ENCODE measurements at regions not wholly inside any gene's neighbourhood (a gene's known extent, or its start where the extent isn't known, plus 50 kb on each side); places are given as distances from the start of the nearest gene placed in this dataset.
"Not testable (repeated sequence)": the region's sequence is repeated elsewhere in the genome, so short reads cannot be mapped to it uniquely, and the experiment has no call there.

DNA sequence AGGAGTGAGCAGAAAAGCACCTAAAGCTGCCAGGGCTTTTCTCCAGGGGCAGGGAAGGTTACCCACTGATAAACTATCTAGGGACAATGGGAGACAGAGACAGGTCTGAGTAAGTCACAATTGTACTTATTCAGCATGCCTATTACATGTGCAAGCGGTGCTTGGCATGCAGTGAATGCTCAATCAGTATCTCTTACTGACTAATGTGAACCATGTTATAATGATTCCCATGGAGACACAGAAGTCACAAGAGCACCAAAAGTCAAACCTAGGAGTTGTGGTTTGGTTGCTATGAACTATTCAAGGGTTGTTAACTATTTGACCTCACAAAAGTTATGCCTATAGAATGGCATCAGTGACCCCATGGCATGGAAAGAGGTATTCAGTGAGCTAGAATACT lies 50.0 kb upstream of the RASGRP1 start:
- no peak for DNase-seq

DNA sequence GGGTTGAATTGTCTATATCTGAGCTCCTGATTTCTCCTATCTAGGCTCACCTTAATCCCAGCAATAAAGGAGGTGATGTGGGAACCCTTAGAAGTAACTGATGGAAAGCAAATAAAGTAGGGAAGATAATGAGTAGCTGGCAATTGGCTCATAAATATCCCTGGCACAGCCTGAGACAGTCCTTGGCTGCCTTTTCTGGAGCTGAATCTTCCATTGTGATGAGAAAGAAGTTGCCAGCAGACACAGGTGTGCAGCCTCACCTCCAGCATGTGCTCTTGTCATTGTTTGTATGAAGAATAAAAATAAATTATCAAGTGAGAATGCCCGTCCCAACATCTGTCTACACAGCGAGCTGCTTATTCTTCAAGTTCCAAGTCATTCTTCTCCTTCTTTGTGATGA lies 53.2 kb upstream of the RASGRP1 start:
- DNase-seq, result no peak

DNA sequence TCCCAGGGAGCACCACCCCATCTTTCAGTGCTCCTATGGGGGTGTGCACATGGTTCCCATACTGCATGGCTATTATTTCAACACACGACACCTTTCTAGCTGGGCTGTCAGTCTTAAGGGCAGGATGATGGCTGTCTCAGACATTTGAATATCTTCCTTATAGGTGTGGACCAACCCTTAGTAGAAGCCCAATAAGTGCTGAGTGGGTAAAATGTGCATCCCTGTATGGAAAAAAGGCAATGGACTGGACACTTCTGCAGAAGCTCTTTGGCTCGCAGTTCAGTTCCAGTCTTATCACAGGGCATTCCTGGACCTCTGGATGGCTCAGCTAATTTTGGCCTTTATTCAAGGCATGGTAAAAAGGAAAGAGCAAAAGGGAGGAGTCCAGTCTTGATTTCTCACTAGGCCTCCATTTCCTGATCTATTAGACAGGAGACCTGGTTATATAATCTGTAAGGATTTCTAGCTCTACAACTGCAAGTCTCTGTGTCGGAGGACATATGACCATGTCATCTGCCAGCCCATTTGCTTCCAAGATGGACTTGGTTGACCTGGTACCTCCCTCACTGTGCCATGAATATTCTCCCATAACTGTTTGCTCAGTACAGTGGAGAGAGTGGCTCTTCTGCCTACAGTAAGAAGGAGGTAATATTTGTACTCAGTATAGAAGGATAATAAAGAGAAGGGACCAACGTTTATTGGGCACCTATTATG lies 53.8 kb upstream of the RASGRP1 start:
- no peak for DNase-seq

DNA sequence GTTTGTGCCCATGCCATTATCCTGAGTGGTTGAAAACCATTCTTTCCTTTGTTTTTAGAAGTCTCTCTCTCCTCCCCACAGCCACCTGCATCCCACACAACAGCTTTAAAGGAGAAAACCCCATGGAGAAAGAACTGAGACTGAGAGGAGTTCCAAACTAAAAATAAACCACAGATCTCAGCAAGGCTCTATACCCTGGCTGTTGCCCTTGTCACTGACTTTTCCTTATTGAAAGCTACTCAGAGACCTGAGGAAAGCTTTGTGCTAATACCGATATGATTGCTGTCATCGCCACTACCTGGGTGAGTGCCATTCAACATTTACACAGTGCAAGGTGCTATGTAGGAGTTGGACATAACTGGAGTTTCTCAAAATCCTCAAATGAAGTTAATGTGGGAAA lies 55.5 kb upstream of the RASGRP1 start:
- no peak for DNase-seq

DNA sequence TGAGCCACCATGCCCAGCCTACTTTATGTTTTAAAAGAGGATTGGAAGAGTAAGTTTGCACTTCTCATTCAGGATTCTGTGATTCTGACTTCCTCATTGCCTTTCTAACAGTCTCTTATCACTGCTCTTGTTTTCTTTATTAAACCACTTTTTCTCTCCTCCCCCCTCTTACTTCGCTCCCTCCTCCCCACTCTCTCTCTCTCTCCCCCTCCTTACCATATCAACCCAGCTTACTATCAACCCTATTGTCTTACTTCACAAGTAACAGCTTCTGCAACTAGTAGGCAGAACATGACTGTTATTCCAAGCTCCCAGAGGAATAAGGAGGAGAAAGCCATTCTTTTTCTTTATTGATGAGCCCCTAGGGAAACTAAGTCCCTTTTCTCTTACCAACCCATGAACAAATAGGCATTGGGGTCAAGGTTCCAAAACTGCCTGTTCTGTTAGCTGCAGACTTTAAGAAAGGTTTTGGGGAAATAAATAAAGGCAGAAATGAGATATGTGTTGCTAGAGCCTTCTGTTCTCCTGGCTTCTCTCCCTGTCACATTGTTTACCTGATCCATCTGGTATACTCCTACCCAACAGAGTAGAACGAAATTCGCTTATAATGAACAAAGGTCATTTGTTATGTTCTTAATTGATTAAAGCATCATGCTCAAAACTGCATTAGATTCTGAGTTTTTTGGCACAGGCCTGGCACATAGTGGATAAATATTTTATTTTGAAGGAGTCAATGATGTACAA lies 56.4 kb upstream of the RASGRP1 start:
- DNase-seq, result no peak

DNA sequence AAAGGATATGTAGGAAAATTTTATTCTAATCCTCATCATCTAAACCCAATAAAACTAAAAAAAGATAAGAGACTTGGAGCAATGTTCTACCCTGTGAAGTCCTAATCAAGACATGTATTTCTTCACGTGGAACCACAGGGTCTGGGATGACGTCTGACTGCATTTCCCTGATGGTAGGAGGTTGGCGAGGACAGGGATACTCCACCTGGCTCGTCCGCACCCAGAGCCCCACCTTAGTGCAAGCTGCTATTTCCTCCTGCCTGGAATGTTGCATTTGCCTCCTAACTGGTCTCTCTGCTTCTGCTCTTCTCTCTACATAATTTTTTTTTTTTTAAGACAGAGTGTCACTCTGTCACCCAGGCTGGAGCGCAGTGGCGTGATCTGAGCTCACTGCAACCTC lies 57.7 kb upstream of the RASGRP1 start:
- no peak for DNase-seq

DNA sequence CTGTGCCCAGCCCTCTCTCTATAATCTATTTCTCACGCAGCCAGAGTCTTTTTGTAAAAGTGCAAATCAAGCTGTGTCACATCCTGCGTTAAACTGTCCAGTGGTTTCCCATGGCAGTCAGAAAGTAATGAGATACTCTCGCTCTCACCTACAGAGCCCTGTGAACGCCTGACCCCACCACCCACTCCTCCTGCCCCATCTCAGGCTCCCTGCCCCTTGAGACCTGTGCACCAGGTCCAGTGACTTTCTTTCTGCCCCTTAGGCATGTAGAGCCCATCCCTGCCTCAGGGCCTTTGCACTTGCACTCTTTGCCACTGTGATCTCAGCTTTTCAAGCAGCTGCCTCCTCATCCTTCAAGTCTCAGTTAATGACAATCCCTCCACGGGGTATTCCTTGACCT lies 58.3 kb upstream of the RASGRP1 start:
- no peak for DNase-seq

DNA sequence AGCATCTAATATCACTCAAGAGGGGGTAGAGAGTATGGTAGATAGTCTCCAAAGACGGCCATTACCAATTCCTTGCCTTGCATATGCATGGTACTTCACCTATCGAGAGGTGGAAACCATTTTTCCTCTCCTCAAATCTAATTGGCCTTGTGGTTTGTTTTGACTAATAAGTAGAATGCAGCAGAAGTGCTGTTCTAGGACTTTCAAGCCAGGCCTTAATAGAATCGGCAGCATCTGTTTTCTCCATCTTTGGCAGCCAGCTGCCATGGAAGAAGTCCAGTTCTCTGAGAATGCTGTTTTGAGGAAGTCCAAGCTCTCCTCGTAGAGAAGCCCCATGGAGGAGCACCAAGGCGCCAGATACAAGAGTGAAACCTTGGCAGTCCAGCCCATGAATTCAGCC lies 59.1 kb upstream of the RASGRP1 start:
- no peak for DNase-seq

DNA sequence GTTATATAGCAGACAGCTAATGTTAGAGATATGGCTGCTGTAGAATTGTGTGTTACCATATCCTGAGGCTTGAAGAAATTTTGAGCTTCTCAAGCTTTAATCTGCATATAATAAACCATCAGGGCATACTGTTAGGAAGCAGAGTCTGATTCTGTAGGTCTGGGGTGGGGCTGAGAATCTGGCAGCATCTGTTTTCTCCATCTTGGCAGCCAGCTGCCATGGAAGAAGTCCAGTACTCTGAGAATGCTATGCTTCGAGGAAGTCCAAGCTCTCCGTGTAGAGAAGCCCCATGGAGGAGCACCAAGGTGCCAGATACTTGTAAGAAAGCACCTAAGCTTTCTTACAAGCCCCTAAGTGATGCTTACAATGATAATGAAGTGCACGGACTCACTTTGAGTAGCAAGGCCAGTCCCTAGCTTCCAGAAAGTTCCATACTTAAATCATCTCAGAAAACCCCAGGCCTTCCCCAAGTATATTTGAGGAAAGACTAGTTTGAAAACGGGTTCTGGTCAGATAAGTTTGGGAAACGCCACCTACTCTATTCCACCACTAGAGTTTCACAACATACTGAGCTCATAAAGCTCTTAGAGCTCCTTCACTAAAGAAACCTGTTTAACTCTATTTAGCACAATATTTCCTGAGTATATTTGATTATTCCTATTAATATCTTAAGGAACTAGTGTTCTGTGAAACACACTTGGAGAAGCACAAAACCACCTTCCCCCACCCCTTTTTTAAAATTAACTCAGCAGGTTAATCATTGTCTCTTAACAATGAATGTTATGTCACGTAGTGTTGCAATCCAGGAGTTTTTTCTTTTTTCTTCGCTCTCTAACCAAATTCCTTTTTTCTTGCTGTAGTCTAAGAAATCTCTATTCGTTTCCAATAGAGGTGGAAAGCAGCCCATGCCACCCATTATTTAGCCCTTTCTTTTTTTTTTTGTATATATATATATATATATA lies 59.9 kb upstream of the RASGRP1 start:
- no peak for DNase-seq

DNA sequence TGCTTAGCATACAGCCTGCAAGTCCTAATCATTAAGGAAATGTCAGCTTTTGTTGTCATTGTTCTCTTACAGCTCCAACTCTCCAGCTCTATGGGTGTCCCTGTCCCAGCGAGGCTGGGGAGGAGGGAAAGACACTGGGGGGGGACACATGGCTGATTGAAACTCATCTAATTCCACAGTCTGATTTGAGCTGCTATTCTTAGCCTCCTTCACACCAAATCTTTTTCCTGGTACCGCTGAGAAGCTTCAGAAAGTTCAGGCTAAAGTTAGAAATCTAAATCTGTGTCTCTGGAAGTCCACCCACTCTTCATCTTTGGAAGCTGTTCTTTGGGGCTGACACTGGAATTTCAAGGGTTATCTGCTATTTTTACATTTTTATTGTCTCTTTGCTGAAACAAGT lies 61.3 kb upstream of the RASGRP1 start:
- no peak for DNase-seq

DNA sequence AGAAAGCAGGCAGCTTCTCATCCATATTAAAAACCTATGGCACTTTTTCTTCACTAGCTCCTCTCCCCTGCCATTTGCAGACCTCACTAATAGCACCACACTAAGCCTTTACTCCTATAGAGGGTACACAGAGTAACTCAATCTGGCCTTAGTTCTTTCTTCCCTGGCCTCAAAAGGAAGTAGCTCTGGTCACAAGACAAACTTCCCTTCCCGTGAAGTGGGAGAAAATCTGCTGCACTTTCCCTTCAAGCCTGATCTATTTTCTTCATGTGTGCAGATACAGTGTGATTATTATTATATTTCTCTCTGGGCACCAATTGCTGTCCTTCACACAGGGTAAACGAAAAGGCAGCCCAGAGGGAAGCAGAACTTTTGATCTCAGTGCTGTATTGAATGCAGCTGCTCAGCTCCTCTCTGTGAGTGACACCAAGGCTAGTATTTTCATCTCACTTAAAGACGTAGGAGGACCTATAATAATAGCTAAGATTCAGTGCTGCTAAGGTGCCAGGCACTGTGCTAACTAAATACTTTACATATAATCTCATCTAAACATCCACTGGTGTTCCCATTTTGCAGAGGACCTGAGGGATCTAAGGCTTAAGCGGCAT lies 61.9 kb upstream of the RASGRP1 start:
- DNase-seq, result no peak

DNA sequence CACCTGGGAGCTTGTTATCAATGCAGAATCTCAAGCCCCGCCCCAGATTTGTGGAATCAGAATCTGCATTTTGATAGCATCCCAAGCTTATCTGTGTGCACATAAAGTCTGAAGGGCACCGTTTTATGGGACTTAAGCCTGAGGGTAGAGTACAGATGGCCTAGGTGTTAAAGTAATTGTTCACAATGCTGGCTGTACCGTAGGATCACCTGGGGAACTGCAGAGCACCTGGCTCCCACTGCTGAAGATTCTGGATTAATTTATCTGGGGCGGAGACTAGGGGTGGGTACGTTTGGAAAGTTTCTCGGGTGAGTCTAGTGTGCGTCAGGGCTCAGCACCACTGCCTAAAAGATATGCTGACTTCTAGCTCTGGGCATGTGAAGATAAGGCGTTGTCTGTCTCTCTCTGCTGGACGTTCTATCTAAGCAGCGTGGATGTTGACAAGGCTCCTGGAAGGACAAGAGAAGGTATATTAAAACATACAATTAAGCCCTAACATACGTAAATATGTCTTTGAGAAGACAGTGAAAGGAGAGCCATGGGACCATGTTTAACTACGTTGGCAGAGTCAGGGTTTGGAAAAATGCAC lies 63.2 kb upstream of the RASGRP1 start:
- DNase-seq, result no peak

DNA sequence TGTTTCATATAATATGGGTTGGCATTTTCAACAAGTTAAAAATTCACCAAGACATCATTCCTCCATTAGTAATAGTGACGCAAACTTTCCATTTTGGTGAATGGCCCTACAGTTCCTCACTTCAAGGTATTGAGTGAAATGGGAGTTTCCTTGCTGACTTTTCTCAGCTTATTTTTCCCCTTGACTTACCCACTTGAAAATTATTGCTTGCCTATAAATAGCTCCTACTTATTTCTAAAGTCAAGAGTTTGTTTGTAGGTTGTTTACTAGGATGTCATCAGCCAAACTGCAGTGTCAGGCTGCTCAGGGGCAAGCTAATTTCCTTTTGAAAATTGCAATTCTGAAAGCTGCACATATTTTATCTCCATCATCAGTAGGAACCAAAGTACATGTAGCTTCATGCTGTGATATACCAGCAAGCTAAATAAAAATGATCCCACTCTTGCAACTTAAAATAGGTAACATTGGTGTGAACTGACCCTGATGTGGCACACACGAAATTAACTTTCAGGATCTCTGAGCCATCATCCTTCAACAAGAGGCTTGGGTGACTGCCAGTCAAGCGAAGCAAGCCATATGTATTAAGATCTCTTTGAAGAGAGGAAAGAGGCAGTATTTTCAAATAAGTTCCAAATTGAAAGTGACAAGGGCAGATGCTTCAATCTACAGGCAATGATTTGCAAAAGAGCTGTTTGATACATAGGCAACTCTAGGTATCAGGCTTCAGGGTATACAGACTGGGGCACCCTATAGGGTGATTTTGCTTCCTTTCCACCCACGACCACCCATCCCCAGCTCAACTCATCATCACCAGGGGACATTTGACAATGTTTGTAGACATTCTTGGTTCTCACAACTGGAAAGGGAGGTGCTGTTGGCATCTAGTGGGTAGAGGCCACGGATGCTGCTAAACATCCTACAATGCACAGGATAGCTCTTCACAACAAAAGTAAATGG lies 66.8 kb upstream of the RASGRP1 start:
- DNase-seq, result no peak

DNA sequence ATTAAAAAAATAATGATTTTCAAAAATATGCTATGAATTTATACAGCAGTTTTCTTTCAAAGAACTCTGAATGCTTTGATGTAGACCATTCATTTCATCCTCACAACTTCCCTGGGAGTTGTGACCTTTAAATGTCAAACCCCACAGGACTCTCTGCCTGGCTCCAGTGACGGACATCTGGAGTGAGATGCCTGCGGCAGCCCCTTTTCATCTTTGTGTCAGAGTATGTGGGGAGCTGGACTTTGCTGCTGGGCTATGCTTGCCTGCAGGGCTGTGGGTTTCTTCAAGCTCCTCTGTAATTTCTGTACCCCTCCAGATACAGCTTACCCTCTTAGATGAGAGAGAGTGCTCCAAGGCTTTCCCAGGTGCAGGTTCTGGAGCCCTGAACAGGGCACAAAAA lies 70.6 kb upstream of the RASGRP1 start:
- DNase-seq, result no peak

DNA sequence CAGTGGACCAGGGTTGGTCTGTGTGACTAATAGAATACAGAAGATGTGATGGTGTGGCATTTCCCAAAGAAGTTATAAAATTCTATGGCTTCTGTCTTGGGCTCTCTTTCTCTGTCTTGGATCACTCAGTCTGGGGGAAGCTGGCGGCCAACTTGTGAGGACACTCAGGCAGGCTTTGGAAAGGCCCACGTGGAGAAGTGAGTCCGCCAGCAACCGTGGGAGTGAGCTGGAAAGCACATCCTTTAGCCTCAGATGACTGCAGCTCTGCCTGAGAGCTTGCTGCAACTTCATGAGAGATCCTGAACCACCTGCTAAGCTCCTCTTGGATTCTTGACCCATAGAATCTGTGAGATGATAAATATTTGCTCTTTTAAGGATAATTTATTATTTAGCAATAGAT lies 72.0 kb upstream of the RASGRP1 start:
- no peak for DNase-seq

DNA sequence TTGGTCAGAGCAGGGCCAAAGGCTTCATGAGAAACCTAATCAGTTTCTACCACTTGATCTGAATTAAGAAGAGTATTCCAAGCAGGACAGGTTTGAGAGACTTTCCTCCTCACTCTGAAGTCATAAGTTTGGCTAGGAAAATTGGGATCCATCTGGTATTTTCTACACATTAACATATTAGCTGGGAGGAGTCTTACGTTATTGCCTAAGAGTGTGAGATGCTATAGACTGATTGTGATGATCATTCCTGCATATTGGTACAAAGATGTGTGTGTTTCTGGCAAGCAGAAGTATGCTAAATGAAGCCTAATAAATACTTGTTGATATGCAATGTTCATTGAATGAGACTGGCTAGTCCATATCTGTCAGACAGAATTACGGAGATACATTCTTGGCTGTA lies 73.5 kb upstream of the RASGRP1 start:
- no peak for DNase-seq

DNA sequence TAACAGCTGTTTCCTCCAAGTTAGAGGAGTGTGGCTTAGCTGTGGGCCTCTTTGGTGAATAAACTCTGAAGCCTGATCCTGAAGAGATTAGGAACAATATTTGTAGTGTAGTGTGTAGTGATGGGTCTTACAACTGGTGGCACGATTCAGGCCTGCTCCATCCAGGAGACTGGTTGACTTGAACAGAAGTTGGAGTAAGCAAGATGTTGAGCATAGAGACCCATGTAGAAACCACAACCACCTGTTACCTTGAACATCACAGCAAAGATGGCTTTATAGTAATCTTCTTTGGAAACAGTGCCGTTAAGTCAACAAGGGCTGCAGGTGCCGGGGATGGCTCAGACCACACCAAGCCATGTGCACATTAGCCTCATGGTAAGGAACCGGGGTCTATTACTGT lies 74.2 kb upstream of the RASGRP1 start:
- DNase-seq, result no peak

DNA sequence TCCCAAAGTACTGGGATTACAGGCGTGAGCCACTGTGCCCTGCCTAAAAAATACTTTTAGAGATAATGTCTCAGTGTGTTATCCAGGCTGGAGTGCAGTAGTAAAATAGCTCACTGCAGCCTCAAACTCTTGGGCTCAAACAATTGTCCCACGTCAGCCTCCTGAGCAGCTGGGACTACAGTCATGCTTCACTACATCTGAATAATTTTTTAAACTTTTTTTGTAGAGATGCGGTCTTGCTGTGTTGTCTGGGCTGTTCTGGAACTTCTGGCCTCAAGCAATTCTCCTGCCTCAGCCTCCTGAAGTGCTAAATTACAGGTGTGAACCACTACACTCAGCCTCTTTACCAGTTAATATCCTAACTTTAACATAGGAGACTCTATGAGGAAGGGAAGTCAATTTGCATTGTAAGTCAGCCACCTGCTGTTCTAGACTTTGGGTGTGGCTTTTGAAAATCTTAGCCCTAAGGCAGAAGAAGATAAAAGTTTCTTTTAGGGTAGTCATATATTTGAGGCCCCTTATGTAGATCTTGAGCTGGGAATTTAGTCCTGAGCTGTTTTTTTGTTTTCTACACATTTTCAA lies 78.2 kb upstream of the RASGRP1 start:
- DNase-seq, result no peak

DNA sequence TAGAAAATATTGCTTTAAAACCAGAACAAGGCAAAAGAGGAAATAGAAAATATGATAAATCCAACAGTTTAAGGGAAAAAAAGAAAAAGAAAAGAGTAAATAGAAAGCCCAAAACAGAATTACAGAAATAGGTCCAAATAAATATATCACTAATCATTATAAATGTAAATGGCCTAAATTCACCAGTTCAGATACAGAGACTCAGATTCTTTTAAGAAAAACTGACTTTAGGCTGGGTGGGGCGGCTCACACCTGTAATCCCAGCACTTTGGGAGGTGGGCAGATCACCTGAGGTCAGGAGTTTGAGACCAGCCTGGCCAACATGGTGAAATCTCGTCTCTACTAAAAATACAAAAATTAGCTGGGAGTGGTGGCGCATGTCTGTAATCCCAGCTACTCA lies 79.7 kb upstream of the RASGRP1 start:
- not testable (repeated sequence) for DNase-seq

DNA sequence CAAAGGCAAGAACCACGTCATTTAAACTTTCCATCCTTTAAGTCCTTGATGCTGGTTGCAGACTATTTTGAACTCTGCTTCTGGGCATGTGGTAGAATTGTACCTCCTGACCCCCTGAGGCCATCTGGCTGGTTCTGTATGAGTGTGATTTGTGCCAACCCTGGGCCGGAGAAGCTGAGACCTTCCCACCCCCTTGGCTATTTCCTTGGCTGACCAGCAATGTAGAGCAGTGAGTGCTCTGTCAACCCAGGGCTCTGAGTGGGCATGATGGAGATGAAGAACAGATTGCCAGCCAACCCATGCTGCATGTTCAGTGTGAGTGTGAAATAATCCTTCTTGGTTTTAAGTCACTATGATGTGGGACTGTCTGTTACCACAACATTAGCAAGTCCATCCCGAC lies 82.1 kb upstream of the RASGRP1 start:
- DNase-seq, result no peak

DNA sequence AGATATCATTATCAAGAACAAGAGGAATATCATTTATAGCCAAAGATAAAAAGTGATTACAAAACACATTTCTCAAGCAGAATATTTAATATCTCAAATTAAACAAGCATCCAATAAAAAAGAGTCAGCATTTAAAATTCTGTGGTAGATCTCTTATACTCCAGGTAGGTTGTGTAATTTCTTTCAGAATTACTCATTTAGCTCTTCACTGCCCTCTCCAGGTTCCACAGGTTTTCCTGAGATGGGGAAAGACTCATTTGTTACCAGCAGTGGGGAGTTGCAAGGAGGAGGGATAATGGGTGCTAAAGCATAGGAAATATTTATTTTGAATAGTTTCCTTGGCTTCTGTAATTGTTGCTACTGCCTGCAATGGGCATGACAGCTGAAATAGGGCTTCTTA lies 83.1 kb upstream of the RASGRP1 start:
- no peak for DNase-seq

Measured in effector CD8-positive, alpha-beta T cell (primary cell).